ENCODE measurements at regions not wholly inside any gene's neighbourhood (a gene's known extent, or its start where the extent isn't known, plus 50 kb on each side); places are given as distances from the start of the nearest gene placed in this dataset.
A peak's percentile ranks its signal among the peaks of the same experiment; 100 is the strongest.
"Not testable (repeated sequence)": the region's sequence is repeated elsewhere in the genome, so short reads cannot be mapped to it uniquely, and the experiment has no call there.

GRCh38 chr21:28683982-28684752 is 308.5 kb downstream of the LTN1 start:
- no peak for DNase-seq (ENCODE audit: low spot score)
- no peak overlapping the region for H3K27ac ChIP-seq
- TF ChIP-seq CTCF (IDR thresholded peaks at IDR 0.05), result no peak
- H3K4me3 ChIP-seq, result no peak overlapping the region

- not testable (repeated sequence) for H3K4me3 ChIP-seq; DNase-seq (ENCODE audit: low spot score); H3K27ac ChIP-seq
These were observed 309.8 kb downstream of the LTN1 start for GRCh38 chr21:28682884-28683283.

- not testable (repeated sequence) for DNase-seq (ENCODE audit: low spot score); H3K4me3 ChIP-seq; H3K27ac ChIP-seq
These were observed 315.6 kb downstream of the LTN1 start for GRCh38 chr21:28677096-28677495.

- H3K27ac ChIP-seq, result peak overlapping the region in 1 of 2 donors; percentile 52
- TF ChIP-seq CTCF (IDR thresholded peaks at IDR 0.05), result no peak
- no peak for DNase-seq (ENCODE audit: low spot score)
- no peak overlapping the region for H3K4me3 ChIP-seq
These were observed 317.2 kb downstream of the LTN1 start for GRCh38 chr21:28675331-28676041.

GRCh38 chr21:28674763-28675162 is 317.9 kb downstream of the LTN1 start:
- TF ChIP-seq CTCF (IDR thresholded peaks at IDR 0.05), result no peak
- DNase-seq (ENCODE audit: low spot score), result no peak
- no peak overlapping the region for H3K4me3 ChIP-seq
- H3K27ac ChIP-seq, result peak overlapping the region in 1 of 2 donors; percentile 17

- no peak overlapping the region for H3K27ac ChIP-seq
- no peak for TF ChIP-seq CTCF (IDR thresholded peaks at IDR 0.05)
- no peak overlapping the region for H3K4me3 ChIP-seq
- DNase-seq (ENCODE audit: low spot score), result no peak
These were observed 321.0 kb downstream of the LTN1 start for GRCh38 chr21:28671549-28672195.

- TF ChIP-seq CTCF (IDR thresholded peaks at IDR 0.05), result no peak
- no peak overlapping the region for H3K4me3 ChIP-seq
- H3K27ac ChIP-seq, result no peak overlapping the region
- DNase-seq (ENCODE audit: low spot score), result no peak
These were observed 322.6 kb downstream of the LTN1 start for GRCh38 chr21:28669971-28670653.

Measured in coronary artery (tissue), 2 donors.